Testis (tissue), 2 donors: ENCODE measurements at regions not wholly inside any gene's neighbourhood (a gene's known extent, or its start where the extent isn't known, plus 50 kb on each side); places are given as distances from the start of the nearest gene placed in this dataset.

Source experiments
- DNase-seq: peaks from one replicate; pipeline ENCODE4 v3.0.0-alpha.2; 2019
- H3K27ac ChIP-seq, 2 donors: fragments of 200-600 bp; sonication (generic); one replicate each; pipeline ENCODE4 v1.5.1; 2019
- H3K27me3 ChIP-seq: fragments of 200-600 bp; sonication (generic); one replicate; pipeline ENCODE4 v1.5.1; 2019
- H3K36me3 ChIP-seq: fragments of 200-600 bp; sonication (generic); one replicate; pipeline ENCODE4 v1.5.1; 2017; ENCODE audit warnings: low read depth; ENCODE audit errors: missing control alignments
- H3K4me1 ChIP-seq: fragments of 200-600 bp; sonication (generic); one replicate; pipeline ENCODE4 v1.5.1; 2019
- H3K4me3 ChIP-seq, 2 donors: fragments of 200-600 bp; sonication (generic); one replicate each; pipeline ENCODE4 v1.5.1; 2017 to 2019
- H3K9me3 ChIP-seq: fragments of 200-600 bp; sonication (generic); one replicate; pipeline ENCODE4 v1.5.1; 2017
- POLR2A ChIP-seq: fragments of 450-650 bp; IDR thresholded peaks from one replicate; pipeline ENCODE4 v1.6.1; 2017; ENCODE audit warnings: antibody characterized with exemption, mild to moderate bottlenecking, moderate library complexity
- WGBS, 2 donors: methylation state at CpG; one replicate each; pipeline ENCODE4 v1.1.5; 2018; 5-methylcytosine and 5-hydroxymethylcytosine counted together
- intact Hi-C: fragments of 100-400 bp; cut with DNase I; formaldehyde crosslinking; loops from one replicate; pipeline ENCODE4 v1.15.1; 2023; ENCODE audit warnings: low total_unique reads
- TF ChIP-seq, protein P1 (sequence below), 3 experiments: fragments of 450-650 bp in 2 of 3; fragments of 200-600 bp in 1 of 3; sonication (generic) in 1 of 3; IDR thresholded peaks; one replicate each; pipeline ENCODE4 v1.5.1; 2016 to 2019; ENCODE audit warnings: antibody characterized with exemption in 3 of 3, mild to moderate bottlenecking in 2 of 3, moderate library complexity in 1 of 3

DNA sequence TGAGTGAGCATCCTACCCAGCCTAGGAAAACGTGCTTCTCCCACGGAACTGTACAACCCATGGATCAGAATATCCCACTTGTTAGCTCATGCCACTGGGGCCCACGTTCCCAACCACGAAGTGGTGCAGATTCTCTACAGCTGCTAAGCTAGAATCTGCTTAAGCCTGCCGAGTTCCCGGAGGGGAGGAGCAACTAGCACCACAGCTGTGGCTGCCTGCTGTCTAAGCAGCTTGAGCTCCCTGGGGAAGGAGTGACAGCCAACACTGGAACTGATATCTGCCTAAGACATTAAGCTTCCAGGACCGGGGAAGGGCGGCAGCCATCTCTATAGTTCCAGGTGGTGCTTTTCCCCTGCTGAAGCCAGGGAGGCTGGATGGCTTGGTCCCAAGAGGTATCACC is 334.7 kb upstream of the CHRM2 start:
- WGBS, 2 donors = 63 to 76% methylated on average over 7 to 8 of the region's 8 CpGs
- TF ChIP-seq, protein P1, sequence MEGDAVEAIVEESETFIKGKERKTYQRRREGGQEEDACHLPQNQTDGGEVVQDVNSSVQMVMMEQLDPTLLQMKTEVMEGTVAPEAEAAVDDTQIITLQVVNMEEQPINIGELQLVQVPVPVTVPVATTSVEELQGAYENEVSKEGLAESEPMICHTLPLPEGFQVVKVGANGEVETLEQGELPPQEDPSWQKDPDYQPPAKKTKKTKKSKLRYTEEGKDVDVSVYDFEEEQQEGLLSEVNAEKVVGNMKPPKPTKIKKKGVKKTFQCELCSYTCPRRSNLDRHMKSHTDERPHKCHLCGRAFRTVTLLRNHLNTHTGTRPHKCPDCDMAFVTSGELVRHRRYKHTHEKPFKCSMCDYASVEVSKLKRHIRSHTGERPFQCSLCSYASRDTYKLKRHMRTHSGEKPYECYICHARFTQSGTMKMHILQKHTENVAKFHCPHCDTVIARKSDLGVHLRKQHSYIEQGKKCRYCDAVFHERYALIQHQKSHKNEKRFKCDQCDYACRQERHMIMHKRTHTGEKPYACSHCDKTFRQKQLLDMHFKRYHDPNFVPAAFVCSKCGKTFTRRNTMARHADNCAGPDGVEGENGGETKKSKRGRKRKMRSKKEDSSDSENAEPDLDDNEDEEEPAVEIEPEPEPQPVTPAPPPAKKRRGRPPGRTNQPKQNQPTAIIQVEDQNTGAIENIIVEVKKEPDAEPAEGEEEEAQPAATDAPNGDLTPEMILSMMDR (IDR thresholded peaks at IDR 0.05) = no peak
- no peak for TF ChIP-seq POLR2A
- H3K4me3 ChIP-seq = peak overlapping the region in 1 of 2 donors; percentile 2

DNA sequence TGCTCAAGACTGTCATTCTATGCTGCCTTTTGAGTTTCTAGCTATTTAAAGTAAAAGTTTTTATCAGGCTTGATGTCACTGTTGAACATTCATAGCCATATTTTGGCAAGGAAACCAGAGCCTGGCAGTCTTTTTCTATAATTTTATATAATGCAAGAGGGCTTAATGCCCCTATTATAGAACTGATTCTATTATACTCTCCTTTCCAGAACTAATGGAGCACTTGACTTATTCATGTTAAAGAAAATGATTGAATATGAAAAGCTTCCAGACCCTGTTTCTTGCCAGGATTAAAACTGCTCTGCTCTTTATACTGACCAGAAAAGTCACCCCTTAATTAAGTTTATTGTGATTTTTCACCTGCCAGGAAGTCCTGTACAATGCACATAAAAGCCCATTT is 337.6 kb upstream of the CHRM2 start:
- DNase-seq = no peak
- no peak overlapping the region for H3K4me3 ChIP-seq
- H3K36me3 ChIP-seq = no peaks in the 10 kb centered on the region
- H3K9me3 ChIP-seq = no peaks in the 10 kb centered on the region
- no peaks in the 10 kb centered on the region for H3K4me1 ChIP-seq
- no peak overlapping the region for H3K27ac ChIP-seq
- intact Hi-C loops = no loop called here
- TF ChIP-seq POLR2A = no peak
- TF ChIP-seq, protein P1 (IDR thresholded peaks at IDR 0.05) = no peak
- H3K27me3 ChIP-seq = no peaks in the 10 kb centered on the region

More for the DNA sequence above, 334.7 kb upstream of the CHRM2 start:
- no peaks in the 10 kb centered on the region for H3K27me3 ChIP-seq
- H3K27ac ChIP-seq = no peak overlapping the region
- DNase-seq = no peak
- H3K4me1 ChIP-seq = no peaks in the 10 kb centered on the region
- intact Hi-C loops = no loop called here
- no peaks in the 10 kb centered on the region for H3K9me3 ChIP-seq
- no peaks in the 10 kb centered on the region for H3K36me3 ChIP-seq

DNA sequence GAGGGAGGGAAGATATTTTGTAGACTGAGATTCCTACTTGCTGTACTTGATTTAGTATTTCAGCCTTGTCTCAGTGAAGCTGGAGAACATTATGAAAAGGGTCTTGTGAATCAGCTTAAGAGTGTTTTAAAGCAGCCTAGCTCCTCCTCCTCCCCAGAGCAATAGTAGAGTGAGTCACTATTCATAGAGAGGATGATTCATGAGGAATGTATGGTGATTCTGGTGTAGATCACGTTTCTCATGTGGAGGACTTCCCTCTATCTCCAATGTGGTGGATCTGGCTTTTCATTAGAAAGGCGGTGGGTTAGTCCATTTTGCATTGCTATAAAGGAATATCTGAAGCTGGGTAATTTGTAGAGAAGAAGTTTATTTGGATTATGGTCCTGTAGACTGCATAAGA is 340.1 kb upstream of the CHRM2 start:
- Histone ChIP-seq H3K4me1 (no peaks in the 10 kb centered on the region), H3K9me3 (no peaks in the 10 kb centered on the region), H3K27ac (no peak overlapping the region), H3K36me3 (no peaks in the 10 kb centered on the region), H3K27me3 (no peaks in the 10 kb centered on the region), H3K4me3 (no peak overlapping the region)
- intact Hi-C loops = no loop called here
- 77 to 79% methylated on average over 2 of the region's 2 CpGs for WGBS, 2 donors
- no peak for DNase-seq
- TF ChIP-seq, protein P1 (IDR thresholded peaks at IDR 0.05) = no peak
- TF ChIP-seq POLR2A = no peak

DNA sequence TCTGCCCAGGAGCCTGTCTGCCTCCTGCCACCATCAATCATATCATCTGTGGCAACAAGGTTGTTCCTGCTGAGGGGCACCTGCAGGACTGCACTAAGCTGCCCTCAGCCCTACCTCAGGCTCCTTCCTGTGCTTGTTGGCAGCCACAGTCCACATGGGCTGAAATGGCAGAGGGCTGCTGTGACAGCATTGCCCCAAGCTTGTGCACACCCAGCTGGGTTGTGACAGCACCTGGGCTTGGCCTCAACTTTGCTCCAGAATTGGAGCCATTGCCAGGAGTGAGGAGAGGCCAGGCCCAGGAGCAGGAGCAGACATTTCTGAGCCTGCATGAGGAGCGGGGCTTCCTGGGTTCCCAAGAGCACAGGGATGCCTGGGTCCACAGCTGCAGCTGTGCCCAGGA is 340.9 kb upstream of the CHRM2 start:
- DNase-seq = no peak
- WGBS, 2 donors = 100% methylated on average over 1 of the region's 1 CpG; no CpG with 5 or more reads in 1 of the 2 donors
- no peaks in the 10 kb centered on the region for H3K4me1 ChIP-seq
- intact Hi-C loops = no loop called here
- H3K9me3 ChIP-seq = no peaks in the 10 kb centered on the region
- no peaks in the 10 kb centered on the region for H3K36me3 ChIP-seq
- no peak overlapping the region for H3K4me3 ChIP-seq
- TF ChIP-seq POLR2A = no peak
- TF ChIP-seq, protein P1 (IDR thresholded peaks at IDR 0.05) = no peak
- H3K27ac ChIP-seq = no peak overlapping the region
- H3K27me3 ChIP-seq = no peaks in the 10 kb centered on the region

GRCh38 chr7:136526408-136527105 is 341.9 kb upstream of the CHRM2 start:
- Histone ChIP-seq H3K27ac (no peak overlapping the region), H3K9me3 (no peaks in the 10 kb centered on the region), H3K4me1 (no peaks in the 10 kb centered on the region), H3K4me3 (no peak overlapping the region), H3K27me3 (no peaks in the 10 kb centered on the region), H3K36me3 (no peaks in the 10 kb centered on the region)
- no peak for DNase-seq
- intact Hi-C loops = no loop called here
- 89 to 94% methylated on average over 6 to 7 of the region's 7 CpGs for WGBS, 2 donors
- TF ChIP-seq, protein P1 (IDR thresholded peaks at IDR 0.05) = no peak
- TF ChIP-seq POLR2A = no peak
